CD4-positive, alpha-beta T cell treated with Interleukin-1 beta for 1 hour (primary cell): ENCODE measurements at regions not wholly inside any gene's neighbourhood (a gene's known extent, or its start where the extent isn't known, plus 50 kb on each side); places are given as distances from the start of the nearest gene placed in this dataset.
"Not testable (repeated sequence)": the region's sequence is repeated elsewhere in the genome, so short reads cannot be mapped to it uniquely, and the experiment has no call there.

Experiments
- DNase-seq, 2 donors: peaks; one replicate each; pipeline ENCODE4 v3.0.0-alpha.2; 2020 to 2022

GRCh38 chr11:104774578-104774977 lies 123.7 kb downstream of the CASP12 start:
- no peak for DNase-seq

DNA sequence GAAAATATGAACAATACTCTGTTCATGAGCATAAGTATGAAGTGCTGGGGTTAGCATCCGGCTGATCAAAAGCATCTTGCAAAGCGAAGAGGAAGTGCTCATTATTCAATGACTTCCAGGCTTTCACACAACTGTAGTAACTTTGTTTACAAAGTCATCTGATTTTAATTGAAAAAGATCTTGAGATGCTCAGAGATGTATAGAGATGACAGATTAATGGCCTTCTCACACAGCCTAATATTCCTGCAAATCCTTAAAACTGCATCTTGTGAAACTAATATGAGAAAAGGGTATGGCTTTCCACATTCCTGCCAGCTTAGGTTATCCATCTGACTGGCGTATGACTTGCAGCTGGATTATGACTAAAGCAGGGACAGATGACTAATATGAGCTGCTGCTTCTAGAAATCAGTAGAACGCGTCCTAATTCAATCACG lies 125.4 kb downstream of the CASP12 start:
- DNase-seq, result peak in 1 of 2 donors; percentile 8

DNA sequence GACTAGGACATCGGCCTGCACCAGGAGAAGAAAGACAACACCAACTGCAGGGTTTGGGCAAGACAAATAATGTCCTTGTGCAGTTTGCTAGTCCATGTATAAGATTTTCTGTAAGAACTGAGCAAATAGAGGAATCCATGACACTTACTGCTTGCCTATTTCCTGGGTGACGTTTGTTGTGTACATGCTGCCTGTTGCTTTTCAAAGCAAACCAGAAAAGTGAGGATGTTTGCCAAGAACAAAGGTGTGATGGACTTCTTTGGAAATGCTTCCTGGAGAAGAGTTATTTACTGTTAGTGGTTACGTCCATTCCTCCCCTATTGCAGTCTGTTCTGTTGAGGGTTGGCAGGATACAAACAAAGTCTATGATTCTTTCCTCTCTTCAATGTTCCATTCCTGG lies 126.5 kb downstream of the CASP12 start:
- no peak for DNase-seq

DNA sequence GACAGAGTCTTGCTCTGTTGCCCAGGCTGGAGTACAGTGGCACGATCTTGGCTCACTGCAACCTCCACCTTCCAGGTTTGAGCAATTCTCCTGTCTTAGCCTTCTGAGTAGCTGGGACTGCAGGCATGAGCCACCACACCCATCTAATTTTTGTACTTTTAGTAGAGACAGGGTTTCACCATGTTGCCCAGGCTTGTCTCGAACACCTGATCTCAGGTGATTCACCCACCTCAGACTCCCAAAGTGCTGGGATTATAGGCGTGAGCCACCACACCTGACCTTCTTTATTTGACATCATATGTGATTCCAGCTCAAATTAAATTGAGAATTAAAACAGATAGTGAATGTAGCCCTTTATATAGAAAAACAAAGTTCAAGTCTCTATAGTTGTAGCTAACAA lies 127.2 kb downstream of the CASP12 start:
- not testable (repeated sequence) for DNase-seq

DNA sequence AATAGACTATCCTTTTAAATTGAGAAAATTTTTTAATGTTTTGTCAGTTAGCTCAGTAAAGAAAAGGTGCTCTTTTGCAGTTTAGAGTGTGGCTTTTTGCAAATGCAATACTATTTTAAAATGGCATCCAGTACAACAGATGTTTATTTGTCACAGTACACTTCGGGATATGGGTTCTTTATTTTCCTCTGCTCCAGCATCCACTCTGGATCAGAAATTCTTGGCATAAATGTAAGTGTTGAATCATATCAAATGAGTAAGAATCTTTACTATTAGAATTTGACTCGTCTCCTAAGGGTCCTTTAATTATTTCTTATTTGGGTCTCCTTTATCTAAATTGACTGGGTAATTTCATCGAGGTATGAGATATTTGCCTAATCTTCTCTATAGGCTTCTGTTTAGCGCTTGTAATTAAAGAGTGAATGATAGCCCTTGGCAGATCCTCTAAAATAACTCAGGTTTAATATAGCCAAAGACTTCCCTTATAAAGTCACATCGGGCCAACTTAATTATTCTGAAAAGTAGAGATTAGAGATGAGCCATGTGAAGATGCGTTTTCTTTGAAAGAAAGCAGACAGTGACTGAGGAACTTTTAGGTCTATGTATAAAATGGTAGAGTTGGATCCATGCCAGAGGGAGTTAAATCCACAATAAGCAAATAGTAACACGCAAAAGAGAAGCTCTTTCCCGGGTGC lies 132.7 kb downstream of the CASP12 start:
- DNase-seq, result no peak

GRCh38 chr11:104764710-104765045 lies 133.6 kb downstream of the CASP12 start:
- DNase-seq, result no peak

DNA sequence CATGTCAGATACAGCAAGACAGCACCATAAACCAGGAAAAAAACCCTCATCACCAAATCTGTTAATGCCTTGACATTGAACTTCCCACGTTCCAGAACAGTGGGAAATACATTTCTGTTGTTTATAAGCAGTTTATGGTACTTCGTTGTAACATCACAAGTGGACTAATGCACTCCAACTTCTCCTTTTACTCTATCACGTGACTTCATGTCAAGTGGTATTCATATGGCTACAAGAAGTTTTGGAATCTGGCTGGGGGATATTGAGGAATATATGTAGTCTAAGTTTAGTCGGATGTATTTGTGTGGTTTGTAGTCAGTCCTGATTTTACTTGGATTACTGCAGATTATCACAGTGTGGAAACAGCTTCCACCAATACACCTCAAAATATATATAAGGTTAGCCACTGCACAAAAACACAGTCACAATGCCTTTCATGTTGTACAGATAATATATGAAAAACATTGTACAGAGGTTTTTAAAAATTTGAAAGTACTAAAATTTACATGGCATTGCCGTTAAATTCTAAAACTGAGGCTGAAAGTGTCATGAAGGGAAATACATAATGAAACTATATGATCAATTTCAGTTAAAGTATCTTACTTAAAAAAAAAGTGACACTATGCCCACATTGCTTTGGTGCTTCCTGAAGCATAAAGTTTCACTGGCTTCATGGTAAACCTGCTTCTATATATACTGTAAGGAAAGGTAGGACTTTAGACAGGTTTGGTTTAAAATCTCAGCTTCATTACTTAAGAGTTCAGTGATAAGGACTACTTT lies 134.1 kb downstream of the CASP12 start:
- DNase-seq, result no peak

DNA sequence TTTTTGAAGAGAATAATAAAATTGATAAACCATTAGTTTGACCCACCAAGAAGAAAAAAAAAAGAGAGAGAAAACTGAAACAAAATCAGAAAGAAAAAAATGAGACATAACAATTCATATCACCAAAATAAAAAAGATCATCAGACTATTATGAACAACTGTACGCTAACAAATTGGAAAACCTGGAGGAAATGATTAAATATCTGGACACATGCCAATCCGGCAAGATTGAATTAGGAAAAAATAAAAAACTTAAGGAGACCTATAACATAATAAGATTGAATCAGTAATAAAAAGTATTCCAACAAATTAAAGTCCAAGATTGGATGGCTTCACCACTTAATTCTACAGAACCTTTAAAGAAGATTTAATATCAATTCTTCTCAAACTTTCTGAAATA lies 136.7 kb downstream of the CASP12 start:
- no peak for DNase-seq

DNA sequence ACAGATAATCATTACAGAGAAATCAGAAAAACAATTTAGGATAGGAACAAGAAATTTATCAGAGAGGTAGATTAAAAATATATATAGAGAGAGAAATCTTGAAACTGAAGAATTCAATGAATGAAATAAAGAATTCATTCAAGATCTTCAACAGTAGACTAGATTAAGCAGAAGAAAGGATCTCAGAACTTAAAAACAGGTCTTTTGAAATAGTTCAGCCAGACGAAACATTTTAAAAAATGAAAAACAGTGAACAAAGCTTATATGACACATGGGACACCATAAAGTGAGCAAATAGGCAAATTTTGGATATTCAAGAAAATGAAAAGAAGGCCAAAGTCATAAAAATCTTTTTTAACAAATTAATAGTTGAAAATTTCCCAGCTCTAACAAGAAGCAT lies 138.8 kb downstream of the CASP12 start:
- DNase-seq, result no peak

- DNase-seq, result no peak
Measured at GRCh38 chr11:104738918-104739317, 159.3 kb downstream of the CASP12 start.

GRCh38 chr11:104738208-104738607 lies 160.1 kb downstream of the CASP12 start:
- no peak for DNase-seq

- no peak for DNase-seq
Measured at GRCh38 chr11:104736502-104736901, 161.8 kb downstream of the CASP12 start.

DNA sequence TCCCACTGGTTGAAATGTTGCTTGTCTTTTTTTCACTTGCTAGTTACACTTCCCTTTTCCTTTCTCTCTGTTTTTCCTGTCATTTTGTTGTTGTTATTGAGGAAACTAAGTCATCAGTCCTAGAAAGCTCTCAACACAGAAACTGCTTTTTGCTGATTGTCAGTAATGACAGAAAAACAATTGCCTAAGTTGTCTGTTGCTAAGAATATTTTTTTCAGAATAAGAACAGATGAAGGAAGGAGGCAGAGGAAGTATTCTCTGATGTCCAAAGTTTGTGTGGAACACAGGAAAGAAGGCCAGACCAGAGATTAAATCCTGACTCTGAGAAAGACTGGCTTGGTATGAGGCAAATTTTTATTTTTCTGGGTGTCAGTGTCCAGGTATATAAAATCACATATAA lies 163.3 kb downstream of the CASP12 start:
- no peak for DNase-seq

DNA sequence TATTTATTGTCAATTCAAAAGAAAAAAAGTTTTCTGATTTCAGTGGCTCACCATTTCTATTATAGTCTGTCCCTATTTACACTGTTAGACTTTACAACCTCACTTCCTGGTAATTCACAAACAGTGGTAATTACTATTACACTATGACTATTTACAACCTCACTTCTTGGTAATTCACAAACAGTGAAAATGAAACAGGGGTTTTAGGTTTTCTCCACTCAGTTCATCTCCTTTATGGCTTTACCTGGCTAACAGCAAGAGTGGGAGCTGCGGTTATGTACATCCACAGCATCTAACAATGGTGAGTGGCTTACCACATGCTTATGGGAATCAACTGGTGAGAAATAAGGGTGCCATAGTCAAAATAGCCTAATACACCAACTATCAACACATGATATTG lies 166.4 kb downstream of the CASP12 start:
- no peak for DNase-seq

DNA sequence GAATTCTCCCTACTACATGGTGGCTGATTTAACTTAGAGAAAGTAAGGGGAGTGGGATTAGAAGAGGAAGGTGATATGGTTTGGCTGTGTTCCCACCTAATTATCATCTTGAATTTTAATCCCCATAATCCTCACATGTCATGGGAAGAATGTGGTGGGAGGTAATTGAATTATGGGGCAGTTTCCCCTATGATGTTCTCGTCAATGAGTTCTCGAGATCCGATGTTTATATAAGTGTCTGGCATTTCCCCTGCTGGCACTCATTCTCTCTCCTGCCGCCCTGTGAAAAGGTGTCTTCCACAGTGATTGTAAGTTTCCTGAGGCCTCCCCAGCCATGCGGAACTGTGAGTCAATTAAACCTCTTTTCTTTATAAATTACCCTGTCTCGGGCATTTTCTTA lies 169.3 kb downstream of the CASP12 start:
- DNase-seq, result no peak

GRCh38 chr11:104727768-104728167 lies 170.5 kb downstream of the CASP12 start:
- no peak for DNase-seq

- DNase-seq, result no peak
Measured at GRCh38 chr11:104727095-104727494, 171.2 kb downstream of the CASP12 start.

DNA sequence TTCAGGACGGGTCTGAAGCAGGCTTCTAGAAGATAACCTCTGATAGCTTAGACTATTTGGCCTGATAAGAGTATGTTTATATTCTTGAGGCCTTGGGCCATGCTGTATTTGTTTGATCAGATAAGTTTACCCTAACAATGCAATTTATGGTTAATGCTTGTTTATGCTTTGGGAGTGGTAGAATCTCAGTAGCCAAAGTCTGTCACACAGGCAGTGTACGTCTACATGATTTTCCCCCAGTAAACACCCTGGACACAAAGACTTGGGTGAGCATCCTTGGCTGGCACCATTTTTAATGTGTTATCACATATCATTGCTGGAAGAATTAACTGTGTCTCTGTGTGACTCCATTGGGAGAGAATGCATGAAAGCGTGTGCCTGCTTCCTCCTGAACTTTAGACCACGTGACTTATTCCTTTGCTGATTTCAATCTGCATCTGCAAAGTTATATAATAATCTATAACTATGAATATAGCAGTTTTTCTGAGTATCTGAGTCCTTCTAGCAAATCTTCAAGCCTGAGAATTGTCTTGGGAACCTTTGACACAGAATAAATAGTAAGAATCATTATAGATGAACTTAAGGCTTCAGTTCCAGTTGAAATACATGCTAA lies 172.4 kb downstream of the CASP12 start:
- DNase-seq, result no peak

DNA sequence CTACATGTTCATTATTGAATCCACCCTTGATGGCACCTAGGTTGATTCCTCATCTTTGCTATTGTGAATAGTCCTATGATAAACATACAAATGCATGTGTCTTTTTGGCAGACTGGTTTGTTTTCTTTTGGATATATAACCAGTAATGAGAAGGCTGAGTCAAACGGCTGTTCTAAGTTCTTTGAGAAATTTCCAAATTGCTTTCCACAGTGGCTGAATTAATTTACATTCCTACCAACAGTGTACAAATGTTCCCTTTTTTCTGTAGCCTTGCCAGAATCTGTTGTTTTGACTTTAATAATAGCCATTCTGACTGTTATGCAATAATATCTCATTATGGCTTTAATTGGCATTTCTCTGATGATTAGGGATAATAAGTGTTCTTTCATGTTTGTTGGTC lies 184.9 kb downstream of the CASP12 start:
- no peak for DNase-seq

GRCh38 chr11:104705490-104706190 lies 192.6 kb downstream of the CASP12 start:
- peak; percentile 80 to 84 for DNase-seq

GRCh38 chr11:104704888-104705287 lies 193.4 kb downstream of the CASP12 start:
- DNase-seq, result no peak

DNA sequence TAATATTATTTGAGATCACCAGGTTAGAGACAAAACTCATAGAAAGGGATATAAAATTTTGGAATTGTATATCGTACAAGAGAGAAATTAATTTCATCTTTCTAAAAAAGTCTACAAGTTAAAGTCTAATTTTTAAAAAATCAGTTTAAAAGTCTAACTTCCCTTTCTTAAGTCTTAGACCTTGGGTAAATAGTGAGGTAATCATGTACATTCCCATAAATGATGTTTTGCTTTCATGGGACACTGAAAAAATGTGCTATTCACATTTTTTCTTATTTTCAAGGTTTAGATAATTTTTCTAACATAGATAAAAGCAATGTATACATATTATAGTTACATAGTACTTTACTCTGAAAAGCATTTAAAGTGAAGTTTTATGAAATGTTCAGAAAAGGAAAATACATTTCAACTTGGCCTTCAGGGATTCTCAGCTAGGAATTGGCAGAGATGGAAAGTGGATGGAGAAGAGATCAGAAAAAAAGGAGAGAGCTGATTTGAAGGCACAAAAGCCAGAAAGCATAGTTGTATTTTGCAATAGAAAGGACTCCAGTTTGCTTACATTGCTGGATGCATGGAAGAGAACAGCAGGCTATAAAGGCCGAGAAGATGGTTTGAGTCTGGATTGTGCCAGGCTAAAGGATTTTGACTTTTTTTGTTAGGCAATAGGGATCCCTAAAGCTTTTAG lies 194.0 kb downstream of the CASP12 start:
- DNase-seq, result no peak

DNA sequence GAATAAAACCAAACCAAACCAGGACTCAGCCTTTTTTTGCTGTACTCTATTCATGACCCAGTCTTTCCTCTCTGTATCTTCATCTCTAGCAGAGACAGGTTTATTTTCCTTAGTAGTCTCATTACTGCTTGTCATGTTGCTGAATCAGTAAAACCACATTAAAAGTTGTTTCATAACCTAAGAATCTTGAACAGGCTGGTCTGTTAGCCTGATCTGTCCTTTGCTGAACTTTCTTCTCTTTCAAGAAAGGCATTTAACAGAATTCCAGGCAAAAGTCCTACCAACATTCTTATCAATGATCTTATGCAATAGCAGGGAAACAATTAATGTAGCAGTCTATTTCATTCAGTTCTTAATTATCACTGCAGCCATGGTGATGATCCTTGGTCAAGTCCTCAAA lies 197.7 kb downstream of the CASP12 start:
- DNase-seq, result no peak
